OCI-LY7 (cell line): ENCODE measurements at regions not wholly inside any gene's neighbourhood (a gene's known extent, or its start where the extent isn't known, plus 50 kb on each side); places are given as distances from the start of the nearest gene placed in this dataset.

Source experiments
- BruUV-seq: library from RNA; stranded (reverse); fragments of 400-500 nt; replicated peaks from 2 replicates; lab custom pipeline; 2021; lab: Mats Ljungman, UMichigan
- CTCF ChIA-PET: fragments of 300-600 bp; sonication (Branson Sonifier 250); formaldehyde crosslinking; loops from one replicate; lab custom pipeline; 2022; ENCODE audit warnings: antibody characterized with exemption; ENCODE audit not compliant: unreplicated experiment; lab: Charles Lee
- POLR2A ChIA-PET: fragments of 300-600 bp; sonication (Branson Sonifier 250); formaldehyde crosslinking; loops from one replicate; lab custom pipeline; 2022; ENCODE audit warnings: antibody characterized with exemption; lab: Charles Lee
- DNase-seq: peaks from one replicate; pipeline ENCODE4 v3.0.0-alpha.2; 2015; ENCODE audit warnings: low spot score
- H2AFZ ChIP-seq: fragments of 200-600 bp; sonication (generic), shearing (Covaris generic); 2 replicates; pipeline ENCODE4 v1.6.1; 2014; ENCODE audit warnings: mild to moderate bottlenecking, antibody characterized with exemption, low read length, moderate library complexity
- H3K27ac ChIP-seq: fragments of 200-600 bp; sonication (generic); 2 replicates; pipeline ENCODE4 v1.5.1; 2014; ENCODE audit warnings: mixed run types, low read depth, mild to moderate bottlenecking, moderate library complexity, low read length, inconsistent platforms; ENCODE audit not compliant: poor library complexity, severe bottlenecking
- H3K36me3 ChIP-seq: fragments of 200-600 bp; sonication (generic); 2 replicates; pipeline ENCODE4 v1.6.1; 2014; ENCODE audit warnings: mild to moderate bottlenecking, antibody characterized with exemption, low read length, moderate library complexity, mixed read lengths; ENCODE audit not compliant: insufficient read depth
- H3K4me1 ChIP-seq: fragments of 200-600 bp; sonication (generic); 2 replicates; pipeline ENCODE4 v1.5.1; 2014; ENCODE audit warnings: mild to moderate bottlenecking, low read length; ENCODE audit not compliant: insufficient read depth, poor library complexity, severe bottlenecking
- H3K4me2 ChIP-seq: fragments of 200-600 bp; sonication (generic); 2 replicates; pipeline ENCODE4 v1.6.1; 2014; ENCODE audit warnings: mild to moderate bottlenecking, low read length
- H3K4me3 ChIP-seq: fragments of 200-600 bp; sonication (generic); 2 replicates; pipeline ENCODE4 v1.5.1; 2014; ENCODE audit warnings: mild to moderate bottlenecking, low read depth, low read length; ENCODE audit not compliant: poor library complexity, severe bottlenecking
- H3K79me2 ChIP-seq: fragments of 200-600 bp; sonication (generic); 2 replicates; pipeline ENCODE4 v1.6.1; 2016; ENCODE audit warnings: low read depth, mild to moderate bottlenecking, low read length, moderate library complexity, mixed read lengths; ENCODE audit not compliant: insufficient read depth
- H3K9me2 ChIP-seq: fragments of 200-600 bp; sonication (generic); 2 replicates; pipeline ENCODE4 v1.6.1; 2016; ENCODE audit warnings: mild to moderate bottlenecking, low read length, mixed read lengths; ENCODE audit not compliant: insufficient read depth
- H3K9me3 ChIP-seq: fragments of 200-600 bp; sonication (generic); 2 replicates; pipeline ENCODE4 v1.6.1; 2014; ENCODE audit warnings: mild to moderate bottlenecking, mixed run types, low read length, mixed read lengths
- H4K20me1 ChIP-seq: fragments of 200-600 bp; sonication (generic); 2 replicates; pipeline ENCODE4 v1.6.1; 2014; ENCODE audit warnings: mild to moderate bottlenecking, antibody characterized with exemption, low read length, moderate library complexity, mixed read lengths; ENCODE audit not compliant: insufficient read depth
- EZH2phosphoT487 ChIP-seq: fragments of 200-600 bp; sonication (generic); IDR thresholded peaks from 2 replicates; pipeline ENCODE4 v1.6.1; 2018; ENCODE audit warnings: low read depth, borderline replicate concordance, mild to moderate bottlenecking, mixed run types, antibody characterized with exemption, low read length, moderate library complexity, mixed read lengths
- intact Hi-C: fragments of 100-400 bp; cut with micrococcal nuclease; formaldehyde crosslinking; loops from one replicate; pipeline ENCODE4 v1.10.0; 2022; ENCODE audit not compliant: unreplicated experiment
- TF ChIP-seq, protein P1 (sequence below): fragments of 200-600 bp; sonication (generic); conservative IDR thresholded peaks from 2 replicates; pipeline ENCODE4 v1.5.1; 2014; ENCODE audit warnings: mild to moderate bottlenecking, antibody characterized with exemption, low read length, moderate library complexity, mixed read lengths

GRCh38 chr22:27489178-27489675 lies 312.3 kb downstream of the MN1 start:
- DNase-seq: no peak
- intact Hi-C loops: no loop called here
- H3K4me2 ChIP-seq: no peak overlapping the region
- H3K36me3 ChIP-seq: no peaks in the 10 kb centered on the region
- no peaks in the 10 kb centered on the region for H4K20me1 ChIP-seq
- H3K4me1 ChIP-seq: no peaks in the 10 kb centered on the region
- H2AFZ ChIP-seq: no peak overlapping the region
- TF ChIP-seq EZH2phosphoT487: no peak
- no peak overlapping the region for H3K4me3 ChIP-seq
- H3K79me2 ChIP-seq: no peaks in the 10 kb centered on the region
- ChIA-PET CTCF (no interaction called here), POLR2A (interaction anchor here (0.7 kb wide), 2 partner anchors 132 to 146 kb away, joined by 3 to 4 read pairs; no protein-coding TSS in a partner anchor)
- no peak overlapping the region for H3K27ac ChIP-seq
- no peaks in the 10 kb centered on the region for H3K9me2 ChIP-seq
- no TSS peak for BruUV-seq
- no peaks in the 10 kb centered on the region for H3K9me3 ChIP-seq

DNA sequence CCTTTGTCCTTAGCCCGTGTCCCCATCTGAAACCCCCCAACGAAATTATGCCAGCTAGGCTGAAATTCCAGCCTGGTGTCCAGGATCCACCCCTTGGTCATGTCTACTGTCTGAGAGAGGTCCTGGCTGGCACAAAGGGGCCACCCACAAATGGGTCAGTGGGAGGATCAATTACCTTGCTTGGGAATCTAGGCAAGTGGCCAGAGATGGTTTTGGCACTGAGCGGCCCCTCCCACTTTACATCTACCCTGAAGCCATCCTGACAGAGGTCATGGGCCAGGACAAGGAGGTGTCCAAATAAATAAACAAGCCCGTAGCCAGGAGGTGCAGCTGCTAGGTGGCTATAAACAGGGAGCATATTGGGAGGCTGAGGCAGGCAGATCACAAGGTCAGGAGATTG lies 311.5 kb downstream of the MN1 start:
- TF ChIP-seq, protein P1, sequence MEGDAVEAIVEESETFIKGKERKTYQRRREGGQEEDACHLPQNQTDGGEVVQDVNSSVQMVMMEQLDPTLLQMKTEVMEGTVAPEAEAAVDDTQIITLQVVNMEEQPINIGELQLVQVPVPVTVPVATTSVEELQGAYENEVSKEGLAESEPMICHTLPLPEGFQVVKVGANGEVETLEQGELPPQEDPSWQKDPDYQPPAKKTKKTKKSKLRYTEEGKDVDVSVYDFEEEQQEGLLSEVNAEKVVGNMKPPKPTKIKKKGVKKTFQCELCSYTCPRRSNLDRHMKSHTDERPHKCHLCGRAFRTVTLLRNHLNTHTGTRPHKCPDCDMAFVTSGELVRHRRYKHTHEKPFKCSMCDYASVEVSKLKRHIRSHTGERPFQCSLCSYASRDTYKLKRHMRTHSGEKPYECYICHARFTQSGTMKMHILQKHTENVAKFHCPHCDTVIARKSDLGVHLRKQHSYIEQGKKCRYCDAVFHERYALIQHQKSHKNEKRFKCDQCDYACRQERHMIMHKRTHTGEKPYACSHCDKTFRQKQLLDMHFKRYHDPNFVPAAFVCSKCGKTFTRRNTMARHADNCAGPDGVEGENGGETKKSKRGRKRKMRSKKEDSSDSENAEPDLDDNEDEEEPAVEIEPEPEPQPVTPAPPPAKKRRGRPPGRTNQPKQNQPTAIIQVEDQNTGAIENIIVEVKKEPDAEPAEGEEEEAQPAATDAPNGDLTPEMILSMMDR: no peak
- no peak for TF ChIP-seq EZH2phosphoT487
- H3K4me3 ChIP-seq: no peak overlapping the region
- no peaks in the 10 kb centered on the region for H3K9me2 ChIP-seq
- H2AFZ ChIP-seq: no peak overlapping the region
- ChIA-PET POLR2A (no interaction called here), CTCF (no interaction called here)
- no peaks in the 10 kb centered on the region for H3K9me3 ChIP-seq
- H3K36me3 ChIP-seq: no peaks in the 10 kb centered on the region
- intact Hi-C loops: no loop called here
- no peaks in the 10 kb centered on the region for H3K79me2 ChIP-seq
- no peak for DNase-seq
- no peak overlapping the region for H3K27ac ChIP-seq
- no TSS peak for BruUV-seq
- no peaks in the 10 kb centered on the region for H3K4me1 ChIP-seq
- no peak overlapping the region for H3K4me2 ChIP-seq
- H4K20me1 ChIP-seq: no peaks in the 10 kb centered on the region

- Histone ChIP-seq H3K4me1 (no peaks in the 10 kb centered on the region), H3K36me3 (no peaks in the 10 kb centered on the region), H2AFZ (no peak overlapping the region), H4K20me1 (no peaks in the 10 kb centered on the region), H3K79me2 (no peaks in the 10 kb centered on the region), H3K27ac (no peak overlapping the region), H3K4me2 (no peak overlapping the region), H3K9me3 (no peaks in the 10 kb centered on the region), H3K4me3 (no peak overlapping the region), H3K9me2 (no peaks in the 10 kb centered on the region)
- ChIA-PET POLR2A (no interaction called here), CTCF (no interaction called here)
- no peak for DNase-seq
- intact Hi-C loops: no loop called here
- BruUV-seq: no TSS peak
- TF ChIP-seq EZH2phosphoT487: no peak
- TF ChIP-seq, protein P1: no peak
Observed at GRCh38 chr22:27491888-27492287, 309.7 kb downstream of the MN1 start.
